ENCODE measurements at regions not wholly inside any gene's neighbourhood (a gene's known extent, or its start where the extent isn't known, plus 50 kb on each side); places are given as distances from the start of the nearest gene placed in this dataset.

DNA sequence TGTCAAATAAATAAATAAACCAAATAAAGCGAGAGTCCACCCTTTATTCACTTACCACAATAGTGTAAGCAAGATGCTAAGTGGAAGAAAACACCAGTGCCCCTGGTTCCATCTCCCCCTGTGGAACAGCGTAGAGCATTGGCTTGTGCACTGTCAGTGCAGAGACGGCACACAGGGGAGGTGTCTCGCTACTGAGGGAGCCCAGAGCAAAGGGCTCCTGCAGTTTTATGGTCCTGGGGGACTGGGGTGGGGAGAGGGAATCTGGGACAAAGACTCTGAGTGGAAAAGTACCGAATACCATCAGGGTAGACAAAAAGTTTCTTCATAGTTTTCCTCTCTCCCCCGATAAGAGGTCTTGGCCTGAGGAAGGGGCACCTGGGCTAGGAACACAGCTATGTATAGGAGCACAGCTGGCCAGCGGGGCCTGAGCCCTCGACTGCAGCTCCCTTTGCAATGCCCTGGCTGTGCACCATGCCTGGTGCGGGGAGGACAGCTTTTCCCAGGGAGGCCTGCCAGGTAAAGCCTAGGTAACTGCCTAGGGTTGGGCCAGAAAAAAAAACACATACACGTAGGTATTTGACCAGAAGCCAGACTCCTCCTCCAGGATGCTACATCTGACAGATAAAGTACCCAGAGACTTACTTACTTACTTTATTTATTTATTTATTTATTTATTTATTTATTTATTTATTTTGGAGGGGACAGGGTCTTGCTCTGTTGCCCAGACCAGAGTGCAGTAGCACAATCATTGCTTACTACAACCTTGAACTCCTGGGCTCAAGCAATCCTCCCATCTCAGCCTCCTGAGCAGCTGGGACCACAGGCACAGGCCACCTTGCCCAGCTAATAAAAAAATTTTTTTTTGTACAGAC lies 88.8 kb upstream of the KIF5B start:
- Histone ChIP-seq H2BK12ac (ENCODE audit: low read length) (no peak overlapping the region), H2AK5ac (ENCODE audit: low read length) (no peak overlapping the region), H3K4me3 (ENCODE audit: low read depth, low read length) (no peak overlapping the region), H2BK120ac (ENCODE audit: insufficient read depth, low read length, poor library complexity) (no peak overlapping the region), H3K36me3 (ENCODE audit: control insufficient read depth in 1 of 2, insufficient read depth in 2 of 2, low read length in 2 of 2) (no peaks in the 10 kb centered on the region), H3K9ac (ENCODE audit: low read length) (no peak overlapping the region), H3K79me2 (ENCODE audit: control insufficient read depth, insufficient read depth, low read length, poor library complexity) (no peaks in the 10 kb centered on the region), H2AFZ (ENCODE audit: insufficient read depth, low read length, poor library complexity) (no peak overlapping the region), H2BK5ac (ENCODE audit: low read depth, low read length, poor library complexity) (no peak overlapping the region), H3K27me3 (ENCODE audit: insufficient read depth, low read length) (no peaks in the 10 kb centered on the region), H3K27ac (ENCODE audit: low read depth, low read length) (no peak overlapping the region), H3K9me3 (ENCODE audit: insufficient read depth, low read depth, low read length) (no peaks in the 10 kb centered on the region), H3K23ac (ENCODE audit: low read length) (no peak overlapping the region), H4K8ac (ENCODE audit: low read depth, low read length) (no peak overlapping the region), H3K4ac (ENCODE audit: low read depth, low read length) (no peak overlapping the region), H3K18ac (ENCODE audit: low read length) (no peak overlapping the region), H3K14ac (ENCODE audit: low read length) (no peak overlapping the region), H3K4me2 (ENCODE audit: low read length) (no peak overlapping the region), H3K79me1 (ENCODE audit: low read length) (no peaks in the 10 kb centered on the region), H4K91ac (ENCODE audit: low read depth, low read length) (no peak overlapping the region), H4K12ac (ENCODE audit: low read depth, low read length) (no peak overlapping the region), H3K4me1 (ENCODE audit: control insufficient read depth in 1 of 2, insufficient read depth in 2 of 2, low read length in 2 of 2) (peaks cover 0 to 5% of the 10 kb centered on the region in 2 experiments)
- no CpG with 5 or more reads among the region's 10 CpGs for WGBS (ENCODE audit: extremely low coverage, insufficient coverage, insufficient read length)
- DNase-seq = no peak

DNA sequence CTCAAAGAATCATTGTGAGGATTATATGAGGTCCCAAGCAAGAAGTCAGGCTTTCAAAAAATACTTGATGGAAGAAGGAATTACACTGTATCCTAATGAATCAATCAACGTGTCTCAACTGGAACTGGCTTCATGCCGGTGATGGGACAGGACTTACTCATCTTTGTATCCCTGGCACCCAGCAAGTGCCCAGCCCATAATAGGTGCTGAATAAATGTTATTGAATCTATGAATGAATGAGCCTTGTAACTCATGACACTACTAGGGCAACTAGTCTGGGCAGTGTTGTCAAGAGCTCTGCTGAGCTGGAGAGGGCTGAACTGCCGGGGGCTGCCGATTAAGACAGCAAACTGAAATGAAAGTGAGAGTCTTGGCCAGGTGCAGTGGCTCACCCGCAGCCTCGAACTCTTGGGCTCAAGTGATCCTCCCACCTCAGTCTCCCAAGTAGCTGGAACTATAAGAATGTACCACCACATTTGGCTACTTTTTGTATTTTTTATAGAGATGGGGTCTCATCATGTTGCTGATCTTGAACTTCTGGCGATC lies 87.2 kb upstream of the KIF5B start:
- Histone ChIP-seq H2AK5ac (ENCODE audit: low read length) (no peak overlapping the region), H3K14ac (ENCODE audit: low read length) (no peak overlapping the region), H3K4ac (ENCODE audit: low read depth, low read length) (no peak overlapping the region), H2BK5ac (ENCODE audit: low read depth, low read length, poor library complexity) (no peak overlapping the region), H3K36me3 (ENCODE audit: control insufficient read depth in 1 of 2, insufficient read depth in 2 of 2, low read length in 2 of 2) (no peaks in the 10 kb centered on the region), H3K4me1 (ENCODE audit: control insufficient read depth in 1 of 2, insufficient read depth in 2 of 2, low read length in 2 of 2) (peaks cover 8 to 13% of the 10 kb centered on the region in 2 experiments), H4K91ac (ENCODE audit: low read depth, low read length) (no peak overlapping the region), H3K27ac (ENCODE audit: low read depth, low read length) (no peak overlapping the region), H3K9ac (ENCODE audit: low read length) (no peak overlapping the region), H3K9me3 (ENCODE audit: insufficient read depth, low read depth, low read length) (no peaks in the 10 kb centered on the region), H2BK120ac (ENCODE audit: insufficient read depth, low read length, poor library complexity) (no peak overlapping the region), H3K18ac (ENCODE audit: low read length) (no peak overlapping the region), H4K12ac (ENCODE audit: low read depth, low read length) (no peak overlapping the region), H3K27me3 (ENCODE audit: insufficient read depth, low read length) (no peaks in the 10 kb centered on the region), H2BK12ac (ENCODE audit: low read length) (no peak overlapping the region), H4K8ac (ENCODE audit: low read depth, low read length) (no peak overlapping the region), H3K4me2 (ENCODE audit: low read length) (no peak overlapping the region), H3K79me2 (ENCODE audit: control insufficient read depth, insufficient read depth, low read length, poor library complexity) (no peaks in the 10 kb centered on the region), H3K23ac (ENCODE audit: low read length) (no peak overlapping the region), H2AFZ (ENCODE audit: insufficient read depth, low read length, poor library complexity) (no peak overlapping the region), H3K79me1 (ENCODE audit: low read length) (no peaks in the 10 kb centered on the region), H3K4me3 (ENCODE audit: low read depth, low read length) (no peak overlapping the region)
- WGBS (ENCODE audit: extremely low coverage, insufficient coverage, insufficient read length) = no CpG with 5 or more reads among the region's 7 CpGs
- no peak for DNase-seq

DNA sequence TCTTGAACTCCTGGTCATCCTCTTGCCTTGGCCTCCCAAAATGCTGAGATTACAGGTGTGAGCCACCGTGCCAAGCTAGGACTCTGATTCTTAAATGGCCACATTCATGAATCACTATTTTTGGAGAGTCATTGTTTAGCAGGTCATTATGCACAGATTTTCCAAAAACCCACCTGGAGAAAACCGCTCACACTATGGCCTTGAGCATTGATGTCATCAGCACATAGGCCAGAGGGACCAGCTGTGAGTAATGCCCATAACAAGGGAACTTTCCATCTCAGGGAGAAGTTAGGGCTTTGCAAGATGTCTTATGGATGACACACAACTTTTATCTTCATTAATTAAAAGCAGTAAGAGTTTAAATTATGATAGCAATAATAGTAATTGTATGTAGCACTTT lies 86.4 kb upstream of the KIF5B start:
- no peak overlapping the region for H4K8ac ChIP-seq (ENCODE audit: low read depth, low read length)
- H2BK5ac ChIP-seq (ENCODE audit: low read depth, low read length, poor library complexity) = no peak overlapping the region
- H3K27me3 ChIP-seq (ENCODE audit: insufficient read depth, low read length) = no peaks in the 10 kb centered on the region
- H3K27ac ChIP-seq (ENCODE audit: low read depth, low read length) = no peak overlapping the region
- DNase-seq = no peak
- WGBS (ENCODE audit: extremely low coverage, insufficient coverage, insufficient read length) = no CpG with 5 or more reads among the region's 2 CpGs
- H3K36me3 ChIP-seq (ENCODE audit: control insufficient read depth in 1 of 2, insufficient read depth in 2 of 2, low read length in 2 of 2) = no peaks in the 10 kb centered on the region
- H3K9ac ChIP-seq (ENCODE audit: low read length) = no peak overlapping the region
- H3K4me1 ChIP-seq (ENCODE audit: control insufficient read depth in 1 of 2, insufficient read depth in 2 of 2, low read length in 2 of 2) = peaks cover 8 to 13% of the 10 kb centered on the region in 2 experiments
- no peak overlapping the region for H3K4me3 ChIP-seq (ENCODE audit: low read depth, low read length)
- H3K4ac ChIP-seq (ENCODE audit: low read depth, low read length) = no peak overlapping the region
- H2BK120ac ChIP-seq (ENCODE audit: insufficient read depth, low read length, poor library complexity) = no peak overlapping the region
- no peak overlapping the region for H4K91ac ChIP-seq (ENCODE audit: low read depth, low read length)
- H4K12ac ChIP-seq (ENCODE audit: low read depth, low read length) = no peak overlapping the region
- H2AK5ac ChIP-seq (ENCODE audit: low read length) = no peak overlapping the region
- H2AFZ ChIP-seq (ENCODE audit: insufficient read depth, low read length, poor library complexity) = no peak overlapping the region
- no peak overlapping the region for H3K4me2 ChIP-seq (ENCODE audit: low read length)
- H3K79me2 ChIP-seq (ENCODE audit: control insufficient read depth, insufficient read depth, low read length, poor library complexity) = no peaks in the 10 kb centered on the region
- no peaks in the 10 kb centered on the region for H3K9me3 ChIP-seq (ENCODE audit: insufficient read depth, low read depth, low read length)
- no peak overlapping the region for H2BK12ac ChIP-seq (ENCODE audit: low read length)
- no peak overlapping the region for H3K14ac ChIP-seq (ENCODE audit: low read length)
- H3K18ac ChIP-seq (ENCODE audit: low read length) = no peak overlapping the region
- H3K79me1 ChIP-seq (ENCODE audit: low read length) = no peaks in the 10 kb centered on the region
- no peak overlapping the region for H3K23ac ChIP-seq (ENCODE audit: low read length)

DNA sequence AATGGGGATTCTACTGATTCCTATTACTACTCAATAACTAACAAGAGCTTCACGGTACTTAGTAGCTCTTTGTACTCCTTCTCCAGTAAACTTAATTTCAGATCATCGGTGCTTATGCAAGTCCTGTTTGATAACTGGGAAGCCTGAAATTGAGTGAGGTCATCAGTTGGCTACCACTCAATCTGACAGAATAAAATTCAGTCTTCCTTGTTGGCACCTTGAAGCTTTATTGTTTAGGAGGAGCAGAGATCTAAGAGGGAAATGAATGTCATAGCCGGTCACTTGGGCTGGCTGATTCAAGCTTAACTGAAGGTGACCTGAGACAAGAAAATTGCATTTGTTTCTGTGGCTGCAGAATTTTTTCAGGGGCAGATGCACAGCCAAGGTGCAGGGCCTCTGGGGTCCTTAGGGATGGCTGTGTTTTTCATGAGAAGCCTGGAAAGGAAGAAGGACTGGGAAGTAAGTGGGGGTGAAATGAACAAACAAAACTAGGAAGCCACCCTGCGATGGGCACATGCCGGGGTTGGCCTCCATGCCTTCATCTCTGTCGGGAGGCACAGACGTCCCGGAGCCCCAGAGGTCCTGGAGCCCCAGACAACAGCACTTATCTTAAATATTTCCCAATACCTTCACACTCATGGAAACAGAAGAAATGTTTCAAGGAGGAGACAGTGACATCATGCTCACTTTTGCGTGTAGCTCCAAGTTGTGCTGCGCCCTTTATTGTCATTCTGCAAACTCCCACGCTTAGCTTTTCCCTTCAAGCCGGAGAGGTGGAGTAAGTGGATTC lies 85.0 kb upstream of the KIF5B start:
- Histone ChIP-seq H4K91ac (ENCODE audit: low read depth, low read length) (no peak overlapping the region), H3K4me2 (ENCODE audit: low read length) (no peak overlapping the region), H3K4ac (ENCODE audit: low read depth, low read length) (no peak overlapping the region), H3K79me1 (ENCODE audit: low read length) (no peaks in the 10 kb centered on the region), H3K79me2 (ENCODE audit: control insufficient read depth, insufficient read depth, low read length, poor library complexity) (no peaks in the 10 kb centered on the region), H3K9ac (ENCODE audit: low read length) (no peak overlapping the region), H2AK5ac (ENCODE audit: low read length) (no peak overlapping the region), H3K4me1 (ENCODE audit: control insufficient read depth in 1 of 2, insufficient read depth in 2 of 2, low read length in 2 of 2) (peaks cover 8 to 15% of the 10 kb centered on the region in 2 experiments), H2BK120ac (ENCODE audit: insufficient read depth, low read length, poor library complexity) (no peak overlapping the region), H2AFZ (ENCODE audit: insufficient read depth, low read length, poor library complexity) (no peak overlapping the region), H2BK5ac (ENCODE audit: low read depth, low read length, poor library complexity) (no peak overlapping the region), H2BK12ac (ENCODE audit: low read length) (no peak overlapping the region), H4K12ac (ENCODE audit: low read depth, low read length) (no peak overlapping the region), H3K14ac (ENCODE audit: low read length) (no peak overlapping the region), H3K27me3 (ENCODE audit: insufficient read depth, low read length) (no peaks in the 10 kb centered on the region), H3K27ac (ENCODE audit: low read depth, low read length) (no peak overlapping the region), H3K23ac (ENCODE audit: low read length) (no peak overlapping the region), H3K4me3 (ENCODE audit: low read depth, low read length) (no peak overlapping the region), H3K9me3 (ENCODE audit: insufficient read depth, low read depth, low read length) (no peaks in the 10 kb centered on the region), H4K8ac (ENCODE audit: low read depth, low read length) (no peak overlapping the region), H3K36me3 (ENCODE audit: control insufficient read depth in 1 of 2, insufficient read depth in 2 of 2, low read length in 2 of 2) (no peaks in the 10 kb centered on the region), H3K18ac (ENCODE audit: low read length) (no peak overlapping the region)
- no peak for DNase-seq
- no CpG with 5 or more reads among the region's 12 CpGs for WGBS (ENCODE audit: extremely low coverage, insufficient coverage, insufficient read length)
